ENCODE measurements at regions not wholly inside any gene's neighbourhood (a gene's known extent, or its start where the extent isn't known, plus 50 kb on each side); places are given as distances from the start of the nearest gene placed in this dataset.

- DNase-seq (ENCODE audit: low read depth): no peak
These were observed 62.6 kb upstream of the PRR20G start for GRCh38 chr3:127350172-127351050.

GRCh38 chr3:127349501-127350171 is 61.8 kb upstream of the PRR20G start:
- DNase-seq (ENCODE audit: low read depth): no peak

DNA sequence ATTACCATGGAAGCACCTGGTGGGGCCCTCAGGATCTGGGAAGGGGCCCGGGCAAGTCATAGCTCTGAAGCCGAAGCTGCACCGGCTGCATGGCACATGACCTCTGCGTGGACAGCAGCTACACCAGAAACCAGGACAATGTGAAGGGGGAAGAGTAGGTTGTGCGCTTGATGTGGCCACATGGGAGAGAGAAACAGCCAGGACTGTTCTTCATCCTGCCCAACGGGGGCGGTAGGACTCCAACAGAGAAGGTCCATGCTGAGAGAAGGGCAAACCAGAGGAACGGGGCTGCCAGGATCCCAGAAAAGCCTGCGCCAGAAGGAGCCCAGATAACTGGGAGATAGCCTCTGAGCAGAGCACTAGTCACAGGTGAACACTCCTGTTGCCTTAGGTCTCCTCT is 54.9 kb upstream of the PRR20G start:
- DNase-seq (ENCODE audit: low read depth): no peak

DNA sequence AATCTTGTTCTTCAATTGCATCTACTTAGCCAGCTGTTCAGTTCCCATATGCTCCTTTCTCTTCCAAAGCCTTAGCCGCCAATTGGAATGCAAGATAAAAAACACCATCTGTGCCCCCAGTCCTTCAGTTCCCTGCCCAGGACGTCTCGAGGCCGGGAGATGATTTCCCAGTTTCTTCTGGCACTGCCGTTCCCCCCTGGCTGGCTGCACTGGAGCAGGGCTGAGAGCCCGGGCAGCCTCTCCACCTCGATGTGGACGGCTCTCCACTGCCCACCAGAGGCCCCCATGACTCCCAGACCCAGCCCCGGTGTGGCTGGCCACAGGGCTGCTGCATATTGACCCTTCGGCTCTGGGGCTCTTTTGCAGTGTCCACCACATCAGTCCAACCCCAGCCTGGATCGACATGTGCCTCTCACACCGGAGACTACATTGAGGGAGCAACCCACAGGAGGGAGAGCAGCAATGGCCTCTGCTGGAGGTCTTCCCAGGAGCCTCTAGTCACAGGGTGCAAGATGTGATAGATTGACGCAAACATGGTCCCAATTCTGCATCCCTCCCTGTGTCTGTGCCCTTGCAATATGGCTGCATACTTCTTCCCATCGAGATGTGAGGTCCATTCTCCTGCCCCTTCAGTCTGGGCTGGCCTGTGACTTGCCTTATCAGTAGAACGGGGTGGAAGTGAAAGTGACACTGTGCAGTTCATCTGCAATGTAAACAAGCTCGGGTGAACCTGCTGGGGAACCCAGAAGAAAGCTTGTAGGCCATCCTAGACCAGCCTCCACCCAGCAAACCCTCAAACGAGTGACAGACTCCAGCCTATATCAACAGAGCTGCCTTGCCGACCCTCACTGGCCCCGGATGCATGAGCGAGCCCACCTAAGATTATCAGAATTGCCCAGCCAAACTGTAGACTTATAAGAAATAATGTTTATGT is 52.3 kb upstream of the PRR20G start:
- DNase-seq (ENCODE audit: low read depth): no peak

DNA sequence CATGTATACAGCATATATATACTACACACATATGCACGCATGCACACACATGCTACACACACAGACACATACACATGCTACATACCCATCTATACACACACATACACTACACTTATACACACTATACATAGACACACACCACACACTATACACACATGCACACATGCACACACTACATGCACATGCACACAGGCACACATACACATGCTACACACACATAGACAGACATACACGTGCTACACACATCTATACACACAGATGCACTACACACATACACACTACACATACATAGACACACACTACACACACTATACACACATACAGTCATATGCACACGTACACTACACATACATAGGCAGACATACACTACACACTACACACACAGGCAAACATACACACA is 51.2 kb upstream of the PRR20G start:
- no peak for DNase-seq (ENCODE audit: low read depth)

DNA sequence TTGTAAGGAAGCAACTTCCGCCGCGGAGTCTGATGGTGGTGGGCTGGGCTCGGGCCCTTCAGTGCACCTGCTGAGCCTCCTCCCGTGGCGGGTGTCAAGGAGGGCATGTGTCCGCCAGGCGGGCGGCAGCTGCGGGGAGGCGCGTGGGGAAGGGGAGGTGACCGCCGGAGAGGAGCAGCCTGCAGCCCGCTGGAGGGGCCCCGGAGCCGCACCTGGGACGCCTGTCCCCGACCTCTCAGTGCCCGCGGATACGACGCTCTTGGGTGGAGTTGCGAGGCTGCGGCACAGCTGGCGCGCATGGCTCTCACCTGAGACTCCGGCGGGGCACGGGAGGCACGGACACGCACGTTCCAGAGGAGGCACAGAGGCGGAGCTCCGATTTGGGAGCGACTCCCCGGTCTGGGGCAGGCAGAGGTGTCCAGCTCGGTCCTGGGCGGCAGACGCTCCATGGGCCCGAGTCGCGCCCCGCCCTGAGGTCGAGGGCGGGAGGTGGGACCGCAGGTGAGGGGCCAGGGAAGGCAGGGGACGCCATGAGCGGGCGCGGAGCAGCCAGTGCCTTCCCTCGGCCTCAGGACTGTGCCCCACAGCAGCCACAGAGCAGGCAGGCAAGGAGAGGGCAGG is 50.2 kb upstream of the PRR20G start:
- DNase-seq (ENCODE audit: low read depth): no peak
